ENCODE measurements at regions not wholly inside any gene's neighbourhood (a gene's known extent, or its start where the extent isn't known, plus 50 kb on each side); places are given as distances from the start of the nearest gene placed in this dataset.

DNA sequence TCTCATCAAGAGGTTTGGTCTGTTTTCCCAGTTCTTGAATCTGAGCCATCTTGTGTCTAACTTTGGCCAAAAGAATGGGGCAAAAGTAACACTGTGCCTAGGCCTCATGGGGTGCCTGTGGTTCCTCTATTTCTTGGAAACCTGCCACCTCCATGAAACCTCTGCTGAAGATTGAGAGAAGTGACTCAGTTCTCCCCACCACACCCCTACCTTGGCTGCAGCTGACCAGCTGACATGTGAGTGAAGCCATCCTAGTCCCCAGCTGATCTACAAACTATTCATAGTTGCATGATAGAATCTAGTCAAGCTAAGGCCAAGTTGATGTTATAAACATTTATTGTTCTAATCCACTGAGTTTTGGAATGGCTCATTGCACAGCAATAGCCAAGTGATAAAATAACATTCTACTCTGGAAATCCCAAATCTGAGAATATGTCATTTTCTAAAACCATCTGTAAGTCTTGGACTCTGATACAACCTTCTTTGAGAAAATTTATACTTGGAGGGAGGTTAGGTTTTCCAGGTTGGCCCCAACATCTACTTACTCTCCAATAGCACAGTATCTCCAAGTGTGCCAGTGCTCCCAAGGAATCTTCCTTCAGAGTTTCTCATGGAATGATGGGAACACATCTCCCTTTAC, 107.0 kb upstream of the SMLR1 start:
- TF ChIP-seq, protein P1, sequence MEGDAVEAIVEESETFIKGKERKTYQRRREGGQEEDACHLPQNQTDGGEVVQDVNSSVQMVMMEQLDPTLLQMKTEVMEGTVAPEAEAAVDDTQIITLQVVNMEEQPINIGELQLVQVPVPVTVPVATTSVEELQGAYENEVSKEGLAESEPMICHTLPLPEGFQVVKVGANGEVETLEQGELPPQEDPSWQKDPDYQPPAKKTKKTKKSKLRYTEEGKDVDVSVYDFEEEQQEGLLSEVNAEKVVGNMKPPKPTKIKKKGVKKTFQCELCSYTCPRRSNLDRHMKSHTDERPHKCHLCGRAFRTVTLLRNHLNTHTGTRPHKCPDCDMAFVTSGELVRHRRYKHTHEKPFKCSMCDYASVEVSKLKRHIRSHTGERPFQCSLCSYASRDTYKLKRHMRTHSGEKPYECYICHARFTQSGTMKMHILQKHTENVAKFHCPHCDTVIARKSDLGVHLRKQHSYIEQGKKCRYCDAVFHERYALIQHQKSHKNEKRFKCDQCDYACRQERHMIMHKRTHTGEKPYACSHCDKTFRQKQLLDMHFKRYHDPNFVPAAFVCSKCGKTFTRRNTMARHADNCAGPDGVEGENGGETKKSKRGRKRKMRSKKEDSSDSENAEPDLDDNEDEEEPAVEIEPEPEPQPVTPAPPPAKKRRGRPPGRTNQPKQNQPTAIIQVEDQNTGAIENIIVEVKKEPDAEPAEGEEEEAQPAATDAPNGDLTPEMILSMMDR (IDR thresholded peaks at IDR 0.05) = no peak
- no peak for TF ChIP-seq EZH2 (IDR thresholded peaks at IDR 0.05; ENCODE audit: borderline replicate concordance, insufficient read depth, low read depth, low read length, poor library complexity, severe bottlenecking)
